Kidney (tissue), 13 donors: ENCODE measurements at regions not wholly inside any gene's neighbourhood (a gene's known extent, or its start where the extent isn't known, plus 50 kb on each side); places are given as distances from the start of the nearest gene placed in this dataset.

Source experiments
- DNase-seq, 5 donors: peaks; one replicate each; pipeline ENCODE4 v3.0.0-alpha.2; 2013 to 2020
- FAIRE-seq: peaks from 2 replicates; lab custom pipeline; 2012; peaks lifted over from hg19 to GRCh38; lab: Jason Lieb, UNC
- H3K27ac ChIP-seq, 2 donors: one replicate each; pipeline ENCODE4 v1.7.0; 2013; ENCODE audit warnings: low read depth in 2 of 2, low read length in 2 of 2, inconsistent platforms in 1 of 2
- H3K27me3 ChIP-seq: one replicate; pipeline ENCODE4 v1.7.1; 2013; ENCODE audit warnings: low read length, inconsistent platforms; ENCODE audit not compliant: control insufficient read depth, insufficient read depth
- H3K36me3 ChIP-seq, 3 donors: one replicate each; pipeline versions ENCODE4 v1.7.0 to v1.7.1; 2013; ENCODE audit warnings: low read length in 3 of 3, control low read depth in 1 of 3, inconsistent platforms in 1 of 3; ENCODE audit not compliant: insufficient read depth in 3 of 3, control insufficient read depth in 2 of 3
- H3K4me1 ChIP-seq, 3 donors: one replicate each; pipeline versions ENCODE4 v1.7.0 to v1.7.1; 2013; ENCODE audit warnings: low read length in 3 of 3, inconsistent platforms in 1 of 3, low read depth in 1 of 3; ENCODE audit not compliant: control insufficient read depth in 2 of 3, insufficient read depth in 2 of 3
- H3K4me3 ChIP-seq, 3 donors: one replicate each; pipeline versions ENCODE4 v1.7.0 to v1.8.1; 2013; ENCODE audit warnings: low read length in 3 of 3, control low read depth in 1 of 3, inconsistent platforms in 1 of 3
- H3K9ac ChIP-seq, 3 donors: one replicate each; pipeline versions ENCODE4 v1.7.0 to v1.7.1; 2013; ENCODE audit warnings: low read length in 3 of 3, control low read depth in 1 of 3, inconsistent platforms in 1 of 3
- H3K9me3 ChIP-seq, 3 donors: one replicate each; pipeline versions ENCODE4 v1.7.0 to v1.7.1; 2013; ENCODE audit warnings: low read length in 3 of 3, control low read depth in 1 of 3, inconsistent platforms in 1 of 3; ENCODE audit not compliant: control insufficient read depth in 2 of 3, insufficient read depth in 1 of 3
- CTCF ChIP-seq: IDR thresholded peaks from 3 replicates; pipeline ENCODE4 v1.5.1; 2012; ENCODE audit warnings: mild to moderate bottlenecking, moderate library complexity, borderline replicate concordance; ENCODE audit not compliant: insufficient read depth; ENCODE audit errors: extremely low read depth
- intact Hi-C: fragments of 100-400 bp; cut with DNase I; formaldehyde crosslinking; loops from one replicate; pipeline ENCODE4 v1.11.1; 2022
- donor health status: control.
- donor health status: control.
- donor health status: control.
- donor health status: control.
- donor health status: control.
- donor health status: DM: yes; HTN: yes; CAD: no.
- donor health status: Normal renal cell carcinoma (clear cell type).

- H3K4me1 ChIP-seq, result no peaks in the 10 kb centered on the region
- no peak overlapping the region for H3K4me3 ChIP-seq
- no peaks in the 10 kb centered on the region for H3K36me3 ChIP-seq
- no peaks in the 10 kb centered on the region for H3K27me3 ChIP-seq
- H3K27ac ChIP-seq, result no peak overlapping the region
- FAIRE-seq (no peak), DNase-seq (no peak)
- H3K9me3 ChIP-seq, result no peaks in the 10 kb centered on the region
- intact Hi-C loops, result no loop called here
- TF ChIP-seq CTCF, result no peak
- no peak overlapping the region for H3K9ac ChIP-seq
Measured at GRCh38 chr13:99873832-99874430, 97.6 kb downstream of the ZIC5 start.

DNA sequence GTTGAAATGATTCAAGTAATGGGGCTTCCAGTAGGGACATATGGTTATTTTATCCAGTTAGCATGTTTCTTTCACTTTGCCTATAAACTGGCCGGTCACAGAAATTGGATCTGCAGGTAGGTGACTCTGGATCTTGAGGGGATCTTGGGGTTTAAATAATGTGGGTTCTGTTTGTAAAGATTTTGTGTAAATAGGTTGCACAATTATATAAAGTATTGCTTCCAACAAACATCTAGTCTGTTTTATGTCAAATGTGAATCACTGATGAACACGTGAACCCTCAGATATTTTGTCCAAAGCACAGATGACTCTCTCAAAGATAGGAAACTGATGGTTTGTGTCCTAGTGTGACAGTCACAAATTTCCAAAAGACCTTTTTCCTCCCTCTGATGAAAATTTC, 98.4 kb downstream of the ZIC5 start:
- intact Hi-C loops, result no loop called here
- Histone ChIP-seq H3K9ac (no peak overlapping the region), H3K9me3 (no peaks in the 10 kb centered on the region), H3K4me1 (no peaks in the 10 kb centered on the region), H3K4me3 (no peak overlapping the region), H3K27ac (no peak overlapping the region), H3K27me3 (no peaks in the 10 kb centered on the region), H3K36me3 (no peaks in the 10 kb centered on the region)
- DNase-seq (no peak), FAIRE-seq (no peak)
- no peak for TF ChIP-seq CTCF

GRCh38 chr13:99871249-99871898, 100.2 kb downstream of the ZIC5 start:
- Histone ChIP-seq H3K9me3 (no peaks in the 10 kb centered on the region), H3K9ac (no peak overlapping the region), H3K4me3 (no peak overlapping the region), H3K36me3 (no peaks in the 10 kb centered on the region), H3K4me1 (no peaks in the 10 kb centered on the region), H3K27ac (no peak overlapping the region), H3K27me3 (no peaks in the 10 kb centered on the region)
- no peak for TF ChIP-seq CTCF
- no peak for FAIRE-seq
- no peak for DNase-seq
- intact Hi-C loops, result no loop called here

- FAIRE-seq (no peak), DNase-seq (no peak)
- Histone ChIP-seq H3K36me3 (no peaks in the 10 kb centered on the region), H3K4me1 (no peaks in the 10 kb centered on the region), H3K4me3 (no peak overlapping the region), H3K9ac (no peak overlapping the region), H3K27ac (no peak overlapping the region), H3K9me3 (no peaks in the 10 kb centered on the region), H3K27me3 (no peaks in the 10 kb centered on the region)
- intact Hi-C loops, result no loop called here
- no peak for TF ChIP-seq CTCF
Measured at GRCh38 chr13:99870541-99870940, 101.0 kb downstream of the ZIC5 start.
